HG02981 (cell line): ENCODE measurements at regions not wholly inside any gene's neighbourhood (a gene's known extent, or its start where the extent isn't known, plus 50 kb on each side); places are given as distances from the start of the nearest gene placed in this dataset.
"Not testable (repeated sequence)": the region's sequence is repeated elsewhere in the genome, so short reads cannot be mapped to it uniquely, and the experiment has no call there.

ENCODE experiments used
- ATAC-seq: cut with Tn5 transposase; IDR thresholded peaks from one replicate; pipeline ENCODE4 v1.9.1; 2021; ENCODE audit warnings: mild to moderate bottlenecking, moderate library complexity; ENCODE audit not compliant: unreplicated experiment

DNA sequence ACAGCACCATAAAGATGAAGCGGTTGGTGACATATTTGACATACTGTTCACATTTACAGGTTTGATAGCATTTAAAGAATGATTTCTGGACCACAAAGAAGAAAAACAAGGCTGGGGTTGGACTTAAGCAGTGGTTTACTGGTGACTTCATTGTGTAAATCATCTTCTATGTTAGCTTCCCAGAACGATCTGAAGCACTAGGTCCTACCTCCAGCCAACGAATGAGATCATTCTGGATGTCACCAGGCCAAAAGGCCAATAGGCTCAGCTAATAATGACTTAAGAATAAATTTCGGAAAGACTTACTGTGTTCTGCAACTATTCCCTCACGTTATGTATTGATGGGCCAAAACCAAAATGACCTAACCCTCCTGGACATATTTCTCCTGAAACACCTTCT, 675.3 kb upstream of the CCNG1 start:
- no peak for ATAC-seq

DNA sequence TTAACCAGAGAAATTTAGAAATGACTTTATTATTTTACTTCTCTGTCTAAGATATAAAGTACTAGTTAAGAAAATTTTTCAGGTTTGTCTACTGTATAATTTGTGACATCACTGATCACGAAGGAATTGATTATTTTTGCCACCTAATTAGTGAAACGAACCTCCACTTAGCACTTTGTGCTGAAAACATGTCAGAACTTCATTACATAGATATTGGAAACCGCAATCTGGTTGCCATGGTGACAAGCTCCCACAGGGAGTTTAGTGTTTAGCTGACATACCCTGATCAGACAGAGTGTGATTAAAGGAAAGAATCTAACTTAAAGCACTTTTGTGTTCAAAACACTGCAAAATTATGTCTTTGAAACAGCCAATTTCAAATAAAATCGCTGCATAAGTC, 668.4 kb upstream of the CCNG1 start:
- ATAC-seq = no peak

DNA sequence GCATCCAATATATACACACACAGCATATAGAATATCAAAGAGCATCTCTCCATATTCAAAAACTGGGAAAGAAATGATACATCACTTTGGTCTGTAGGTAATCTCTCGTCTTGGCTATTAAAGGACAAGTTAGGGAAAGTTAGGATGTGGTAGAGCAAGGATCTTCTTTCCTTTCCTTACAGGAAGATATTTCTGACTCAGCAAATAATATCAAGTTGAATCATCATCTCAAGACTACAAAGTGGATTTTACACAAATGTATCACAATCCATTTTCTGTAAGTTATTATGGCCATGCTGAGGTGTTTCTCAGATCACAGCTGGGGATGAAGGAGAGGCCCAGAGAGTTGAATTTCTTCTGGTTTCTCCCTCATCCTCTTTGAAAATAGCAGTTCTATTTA, 651.7 kb upstream of the CCNG1 start:
- ATAC-seq = no peak

DNA sequence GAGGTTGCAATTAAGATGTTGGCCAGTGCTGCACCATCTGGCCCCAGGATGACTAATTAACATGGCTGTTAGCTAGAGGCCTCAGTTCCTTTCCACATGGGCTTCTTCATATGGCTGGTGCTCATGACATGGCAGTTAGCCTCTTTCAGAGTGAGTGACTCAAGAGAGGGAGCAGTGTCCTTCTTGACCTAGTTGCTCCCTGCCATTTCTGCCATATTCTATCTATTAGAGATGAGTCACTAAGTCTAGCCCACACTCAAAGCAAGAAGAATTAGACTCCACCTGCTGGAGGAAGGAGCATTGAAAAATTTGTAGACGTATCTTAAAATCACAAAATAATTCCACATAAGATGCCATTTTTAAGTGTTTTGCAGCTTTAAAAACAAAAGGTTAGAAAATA, 651.2 kb upstream of the CCNG1 start:
- no peak for ATAC-seq

DNA sequence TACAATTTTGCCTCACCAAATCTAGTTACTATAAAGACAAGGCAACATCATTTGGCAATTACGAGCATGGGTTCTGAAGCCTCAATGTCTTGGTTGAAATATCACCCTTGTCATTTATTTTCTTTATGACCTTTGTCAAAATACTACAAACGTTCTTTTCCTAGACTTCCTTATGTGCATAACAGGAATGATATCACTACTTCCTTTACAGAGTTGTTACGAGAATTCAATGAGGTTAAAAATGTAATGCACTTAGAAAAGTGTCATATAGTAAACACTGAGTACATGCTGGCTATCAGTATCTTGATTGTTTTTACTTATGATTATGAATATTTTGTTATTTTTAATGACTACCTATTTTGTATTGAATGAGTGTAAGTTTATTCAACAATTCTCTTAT, 640.9 kb upstream of the CCNG1 start:
- ATAC-seq = no peak

DNA sequence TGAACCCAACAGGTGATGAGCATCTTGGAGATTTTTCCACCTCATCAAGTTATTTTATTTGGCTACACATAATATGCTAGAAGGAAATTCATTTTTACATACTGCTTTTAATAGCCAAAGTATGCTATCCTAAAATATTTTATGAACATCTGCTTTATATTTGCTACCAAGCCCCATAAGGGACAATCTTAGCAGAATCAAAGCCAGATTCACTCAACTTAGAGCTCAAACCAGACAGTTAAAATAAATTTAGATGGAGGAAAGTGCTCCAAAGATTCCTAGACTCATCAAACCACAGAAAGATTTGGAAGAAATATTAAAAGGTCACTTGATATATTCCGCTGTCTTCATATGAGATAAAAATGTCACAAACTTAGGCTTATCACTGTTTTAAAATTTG, 637.1 kb upstream of the CCNG1 start:
- ATAC-seq = no peak

DNA sequence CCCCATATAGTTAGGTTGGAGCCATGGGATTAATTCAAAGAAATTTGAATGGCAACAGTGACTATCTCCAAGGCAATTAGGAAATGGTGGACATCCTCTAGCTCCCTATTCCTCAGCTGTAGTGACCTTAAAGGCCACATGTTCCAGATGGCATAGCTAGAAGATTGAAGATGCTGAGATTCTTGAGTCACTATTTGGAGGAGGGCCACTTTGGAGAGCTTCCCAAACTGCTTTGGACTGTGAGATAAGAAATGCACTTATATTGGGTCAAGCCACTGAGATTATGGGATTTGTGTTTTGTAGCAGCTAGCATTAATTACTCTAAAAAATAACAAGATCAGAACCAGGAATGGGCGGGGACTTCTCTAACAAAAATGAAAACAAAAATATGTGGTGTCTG, 636.2 kb upstream of the CCNG1 start:
- ATAC-seq = no peak

DNA sequence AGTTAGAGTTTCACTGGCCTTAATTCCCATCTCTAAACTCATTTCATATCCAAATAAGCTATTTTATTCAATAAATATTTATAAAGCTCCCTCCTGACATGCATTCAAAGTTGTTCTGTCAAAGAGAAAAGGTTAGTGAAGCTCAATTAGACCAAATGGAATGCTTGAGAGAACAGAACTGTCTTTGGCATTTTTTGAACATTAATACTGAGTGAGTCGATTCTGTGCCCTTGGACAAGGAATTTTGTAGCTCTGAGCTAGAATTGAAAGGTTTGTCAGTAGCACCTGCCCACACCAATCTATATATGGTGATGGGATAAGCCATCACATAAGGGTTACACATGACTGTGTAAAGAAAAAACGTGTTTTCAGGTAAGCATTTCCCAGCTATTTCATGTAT, 631.2 kb upstream of the CCNG1 start:
- no peak for ATAC-seq

DNA sequence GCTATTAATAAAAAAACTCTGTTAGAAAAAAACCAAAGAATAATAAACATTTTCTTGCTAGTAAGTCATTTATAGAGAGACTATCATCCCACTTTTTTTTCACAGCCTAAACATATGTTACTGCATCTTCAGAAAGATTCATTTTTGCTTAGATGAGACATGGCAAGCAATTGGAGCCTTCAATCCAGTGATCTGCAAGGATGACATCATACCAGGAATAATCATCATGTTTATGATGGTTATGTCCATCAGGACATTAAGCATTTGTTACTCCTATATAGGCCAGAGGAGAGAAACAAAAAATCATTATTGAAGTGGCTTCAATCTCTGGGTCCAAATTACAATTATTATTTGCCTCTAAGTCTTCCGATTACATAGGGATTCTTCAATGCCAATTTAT, 626.3 kb upstream of the CCNG1 start:
- no peak for ATAC-seq

DNA sequence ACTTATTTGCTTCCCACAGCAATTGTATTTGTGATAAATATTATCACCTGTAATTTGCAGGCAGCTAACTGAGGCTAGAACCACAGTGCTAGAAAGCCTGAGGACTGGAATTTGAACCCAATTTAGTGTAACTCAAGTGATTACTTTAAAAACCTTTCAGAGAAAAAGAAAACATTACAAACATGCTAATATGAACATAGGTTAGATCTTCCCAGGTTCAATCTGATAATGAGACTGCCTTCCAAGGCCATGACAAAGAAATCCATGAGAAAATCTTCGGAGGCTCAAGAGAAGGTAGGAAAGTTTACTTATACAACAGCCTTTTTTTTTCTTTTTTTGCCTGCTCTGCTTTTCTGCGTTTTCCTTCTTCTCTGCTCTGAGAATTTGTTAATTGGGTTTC, 620.6 kb upstream of the CCNG1 start:
- ATAC-seq = no peak

DNA sequence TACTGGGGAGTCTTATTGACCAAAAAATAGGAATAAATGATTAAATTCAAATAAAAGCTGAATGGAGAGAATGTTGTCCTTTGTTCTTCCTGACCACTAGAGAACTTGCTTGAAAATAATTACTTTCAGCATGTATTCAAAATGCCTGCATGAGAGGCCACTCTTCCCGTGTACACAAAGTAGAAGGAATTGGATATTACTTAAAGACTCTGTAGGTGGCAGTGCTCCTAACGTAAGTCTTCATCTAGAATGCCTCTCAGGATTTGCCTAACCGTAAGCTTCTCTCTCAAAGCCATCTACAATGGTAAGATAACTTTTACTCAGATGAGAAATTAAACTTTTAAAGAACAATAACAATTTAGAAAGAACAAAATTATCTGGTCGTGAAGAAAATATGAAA, 620.0 kb upstream of the CCNG1 start:
- no peak for ATAC-seq

DNA sequence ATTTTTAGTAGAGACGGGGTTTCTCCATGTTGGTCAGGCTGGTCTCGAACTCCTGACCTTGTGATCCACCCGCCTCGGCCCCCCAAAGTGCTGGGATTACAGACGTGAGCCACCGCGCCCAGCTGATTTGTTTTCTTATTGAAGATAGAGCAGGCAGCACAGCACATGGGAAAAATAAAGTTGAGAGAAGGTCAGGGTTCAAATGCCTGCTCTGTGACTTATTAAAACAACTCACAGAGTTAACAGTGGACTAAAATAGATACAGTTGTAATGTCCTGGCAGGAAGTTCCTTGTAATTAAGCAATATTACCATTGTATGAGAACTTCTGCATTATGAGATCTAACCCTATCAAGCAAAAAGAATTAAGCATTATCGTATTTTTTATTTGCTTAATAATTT, 615.7 kb upstream of the CCNG1 start:
- ATAC-seq = not testable (repeated sequence)

DNA sequence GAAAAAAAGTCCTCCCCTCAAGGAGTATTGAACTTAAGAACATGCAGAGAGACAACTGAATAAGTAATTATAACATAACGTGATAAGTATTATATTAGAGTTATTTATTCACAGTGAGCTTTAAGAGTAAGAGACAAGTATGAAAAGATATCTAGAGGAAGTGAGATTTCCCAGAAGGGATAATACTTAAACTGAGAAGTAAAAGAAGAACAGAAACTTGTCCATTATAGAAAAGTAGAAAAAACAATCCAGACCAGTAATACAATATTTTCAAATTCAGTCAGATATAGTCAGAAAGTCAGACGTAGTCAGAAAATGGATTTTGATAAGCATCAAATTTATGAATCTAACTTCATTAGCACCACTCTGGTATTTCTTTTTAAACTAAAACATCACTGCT, 613.0 kb upstream of the CCNG1 start:
- peak; percentile 87 for ATAC-seq

DNA sequence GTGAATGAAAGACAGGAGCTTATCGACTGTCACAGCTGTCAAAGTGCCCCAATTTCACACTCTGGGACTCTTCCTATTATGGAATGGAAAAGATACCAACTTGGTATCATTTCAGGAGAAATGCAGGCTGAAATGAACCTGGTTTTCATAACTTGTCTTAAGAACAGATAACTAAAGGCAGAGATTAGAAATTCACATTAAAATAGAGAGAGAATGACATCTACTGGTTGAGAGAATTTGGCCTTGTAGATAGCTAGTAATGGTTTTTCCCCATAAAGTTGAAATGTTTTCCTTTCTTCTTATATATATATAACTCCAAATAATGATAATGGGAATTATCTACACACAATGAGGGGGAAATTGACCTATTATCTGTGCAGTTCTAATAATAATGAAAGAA, 600.2 kb upstream of the CCNG1 start:
- no peak for ATAC-seq

DNA sequence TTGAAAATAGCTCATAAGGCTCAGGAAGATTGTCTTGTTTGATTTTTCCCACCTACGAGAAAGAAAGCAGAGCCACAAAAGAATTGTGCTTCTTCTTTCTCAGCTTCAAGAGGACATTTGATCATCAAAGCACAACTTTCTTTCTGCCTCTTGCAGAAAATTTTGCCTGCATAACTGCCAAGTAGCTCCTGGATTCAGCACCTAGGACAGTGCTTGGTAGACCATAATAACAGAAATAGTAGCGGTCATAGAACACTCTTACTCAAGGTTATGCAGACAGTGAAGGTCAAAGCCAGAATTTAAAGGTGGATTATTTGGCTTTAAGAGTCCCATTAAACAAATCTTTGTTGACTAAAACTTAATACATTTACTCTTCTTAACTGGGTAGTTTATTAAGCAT, 594.7 kb upstream of the CCNG1 start:
- no peak for ATAC-seq

DNA sequence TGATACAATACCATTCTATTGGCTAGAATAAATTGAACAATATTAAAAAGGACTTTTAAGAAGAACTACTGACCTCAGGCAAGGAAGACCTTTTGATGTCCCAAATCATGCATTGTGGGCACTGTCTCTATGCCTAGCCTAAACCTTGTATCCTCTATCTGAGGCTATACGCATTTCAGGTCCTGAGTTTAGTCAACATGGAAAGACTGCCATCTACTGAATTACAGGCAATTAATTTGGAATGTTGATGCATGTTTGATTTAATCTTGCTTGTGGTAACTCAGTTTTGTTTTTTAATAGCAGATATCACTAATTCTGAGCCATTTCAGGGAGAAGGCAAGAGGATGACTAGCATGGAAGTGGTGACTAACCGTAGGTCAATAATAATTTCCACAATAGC, 585.3 kb upstream of the CCNG1 start:
- ATAC-seq = no peak

DNA sequence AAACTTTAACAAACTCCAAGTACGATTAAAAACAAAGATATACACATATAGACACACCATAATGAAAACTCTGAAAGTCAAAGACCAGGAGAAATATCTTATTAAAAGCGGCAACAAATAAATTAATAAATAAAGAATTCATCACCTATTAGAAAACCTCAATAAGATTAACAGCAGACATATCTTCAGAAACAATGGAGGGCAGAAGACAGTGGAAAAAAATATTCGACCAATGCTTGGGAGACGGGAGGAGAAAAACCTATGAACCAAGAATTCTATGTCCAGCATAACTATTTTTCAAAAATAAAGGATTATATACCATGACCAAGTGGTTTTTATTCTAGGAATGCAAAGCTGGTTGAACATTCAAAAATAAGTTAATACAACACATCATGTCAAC, 578.6 kb upstream of the CCNG1 start:
- ATAC-seq = no peak

DNA sequence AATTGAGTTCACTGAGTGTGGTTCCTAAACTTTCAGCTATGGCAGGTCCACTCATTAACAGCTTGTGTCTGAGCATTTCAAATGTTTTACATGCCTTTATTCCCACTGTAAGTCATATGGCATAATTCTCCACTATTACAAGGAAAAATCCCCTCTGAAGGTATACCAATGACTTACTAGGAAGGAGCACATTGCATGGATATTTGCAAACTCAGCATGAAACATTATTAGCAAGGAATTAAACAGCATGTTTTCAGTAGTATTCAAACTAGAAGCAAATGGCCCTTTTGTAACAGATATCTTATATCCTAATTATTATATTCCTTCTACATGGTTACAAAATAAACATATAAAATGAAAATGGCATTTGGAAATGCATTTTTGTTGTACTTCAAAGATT, 566.4 kb upstream of the CCNG1 start:
- no peak for ATAC-seq

DNA sequence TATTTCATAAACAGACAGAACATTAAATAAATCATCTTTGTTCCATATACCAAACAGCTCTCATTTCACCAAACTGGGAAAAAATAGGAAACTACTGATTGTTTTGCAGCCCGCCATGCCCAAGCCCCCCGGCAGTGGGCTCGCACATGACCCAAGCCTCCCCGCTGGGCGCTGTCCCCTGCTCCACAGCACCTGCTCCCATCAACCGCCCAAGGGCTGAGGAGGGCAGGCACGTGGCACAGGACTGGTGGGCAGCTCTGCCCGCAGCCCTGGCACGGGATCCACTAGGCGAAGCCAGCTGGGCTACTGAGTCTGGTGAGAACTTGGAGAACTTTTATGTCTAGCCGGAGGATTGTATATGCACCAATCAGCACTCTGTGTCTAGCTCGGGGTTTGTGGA, 554.8 kb upstream of the CCNG1 start:
- no peak for ATAC-seq

DNA sequence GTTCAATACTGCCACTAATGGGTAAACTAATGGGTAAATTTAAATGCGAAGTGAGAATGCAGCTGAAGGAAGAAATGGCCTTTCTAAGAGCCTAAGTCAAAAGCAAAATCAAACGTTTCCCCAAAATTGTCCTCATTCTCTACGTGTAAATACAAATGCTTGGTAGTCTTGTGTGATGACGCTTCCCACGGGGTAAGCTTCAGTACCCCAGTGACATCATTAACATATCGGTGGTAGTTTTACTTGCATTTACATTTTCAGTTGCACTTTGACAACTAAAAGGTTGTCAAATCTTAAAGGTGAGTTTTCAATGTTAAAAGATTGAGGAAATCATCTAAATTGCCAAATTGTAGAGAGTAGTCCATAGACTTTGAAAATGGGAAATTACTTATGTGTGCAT, 550.7 kb upstream of the CCNG1 start:
- no peak for ATAC-seq

DNA sequence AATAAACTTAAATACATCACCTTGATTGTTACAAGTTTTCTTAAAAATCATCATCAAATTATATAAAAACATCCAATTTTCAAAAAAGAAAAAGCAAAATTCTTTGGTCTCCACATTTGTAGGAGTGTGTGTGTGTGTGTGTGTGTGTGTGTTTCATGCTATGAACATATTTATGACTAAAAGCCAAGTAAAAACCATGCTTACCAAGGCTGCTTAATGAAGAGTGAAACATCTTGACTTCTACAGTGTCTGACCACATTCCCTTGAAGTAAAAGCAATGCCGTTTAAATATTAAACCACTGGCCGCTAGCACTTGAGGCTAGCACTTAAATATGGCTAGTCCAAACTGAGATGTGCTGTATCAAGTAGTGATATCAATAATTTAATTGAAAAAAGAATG, 549.1 kb upstream of the CCNG1 start:
- ATAC-seq = peak; percentile 44

DNA sequence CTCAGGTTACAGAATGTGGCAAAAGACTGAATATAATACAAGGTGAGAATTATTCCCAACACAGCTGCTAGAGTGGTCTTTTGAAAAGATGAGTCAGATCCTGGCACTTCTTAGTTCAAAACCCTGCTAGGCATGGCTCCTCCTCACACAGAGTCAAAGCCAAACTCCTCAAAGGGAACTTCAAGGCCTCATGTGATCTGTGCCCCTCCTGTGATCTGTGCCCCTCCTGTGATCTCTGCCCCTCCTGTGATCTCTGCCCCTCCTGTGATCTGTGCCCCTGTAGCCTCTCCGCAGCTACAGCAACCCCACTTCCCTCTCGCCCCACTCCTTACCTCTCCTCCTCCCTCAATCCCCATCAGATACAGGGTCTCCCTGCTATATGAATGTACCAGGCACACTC, 525.5 kb upstream of the CCNG1 start:
- ATAC-seq = no peak

DNA sequence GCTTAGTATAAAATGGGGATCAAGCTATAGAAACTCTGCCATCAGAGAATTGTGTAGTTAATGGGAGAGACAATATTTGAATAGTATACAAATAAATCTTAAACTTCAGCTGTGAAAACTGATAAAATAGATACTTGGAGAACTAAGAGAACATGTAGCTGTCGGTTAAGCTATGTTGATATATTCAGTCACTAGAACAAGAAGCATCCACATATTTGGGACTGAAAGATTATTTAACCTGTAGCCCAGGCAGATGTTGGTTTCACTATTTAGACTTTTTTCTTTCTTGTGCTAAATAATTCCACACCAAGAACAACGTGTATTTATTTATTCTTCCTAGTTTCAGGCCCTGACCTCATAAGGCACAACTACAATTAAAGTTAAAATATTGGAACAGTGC, 521.0 kb upstream of the CCNG1 start:
- no peak for ATAC-seq

DNA sequence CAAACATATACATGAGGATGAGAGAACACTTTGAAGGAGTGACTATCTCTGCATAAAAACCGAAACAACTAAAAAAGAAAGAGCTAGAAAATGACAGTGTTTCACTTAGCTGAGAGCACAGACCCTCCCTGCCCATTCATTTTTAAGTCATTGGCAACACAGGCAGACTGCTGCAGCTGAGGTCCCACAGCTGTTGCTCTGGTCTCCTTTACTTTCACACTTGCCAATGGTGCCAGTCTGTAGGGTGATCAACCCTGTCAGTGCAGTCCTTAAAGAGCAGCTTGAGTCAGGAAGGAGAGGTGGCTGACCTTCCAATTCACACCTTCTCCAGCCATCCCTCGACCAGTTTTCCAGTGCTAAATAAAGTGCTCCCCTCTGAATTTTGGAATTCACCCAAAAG, 508.3 kb upstream of the CCNG1 start:
- ATAC-seq = no peak
